MCF 10A (cell line): ENCODE measurements at regions not wholly inside any gene's neighbourhood (a gene's known extent, or its start where the extent isn't known, plus 50 kb on each side); places are given as distances from the start of the nearest gene placed in this dataset.

ENCODE experiments used
- BruUV-seq: library from RNA; stranded (reverse); fragments of 400-500 nt; replicated peaks from 2 replicates; lab custom pipeline; 2021; lab: Mats Ljungman, UMichigan
- CTCF ChIA-PET: fragments of 300-600 bp; sonication (Branson Sonifier 250); formaldehyde crosslinking; extraction: SDS; loops from one replicate; lab custom pipeline; 2021; ENCODE audit warnings: antibody characterized with exemption, inconsistent platforms; lab: Yijun Ruan, JAX
- POLR2A ChIA-PET: fragments of 300-600, 350-650 bp; sonication (Branson Sonifier 250); formaldehyde crosslinking; extraction: SDS; loops from one replicate; lab custom pipeline; 2020; ENCODE audit warnings: antibody characterized with exemption, inconsistent platforms; lab: Yijun Ruan, JAX
- DNase-seq: peaks from one replicate; pipeline ENCODE4 v3.0.0-alpha.2; 2018; ENCODE audit not compliant: unreplicated experiment
- H3K27ac Mint-ChIP-seq: one replicate; pipeline ENCODE4 v1.8.0; 2022; ENCODE audit warnings: mild to moderate bottlenecking, low read depth, mixed read lengths; ENCODE audit not compliant: unreplicated experiment
- H3K27me3 Mint-ChIP-seq: one replicate; pipeline ENCODE4 v1.8.0; 2022; ENCODE audit warnings: mixed read lengths; ENCODE audit not compliant: insufficient read depth, unreplicated experiment
- H3K36me3 Mint-ChIP-seq: one replicate; pipeline ENCODE4 v1.8.0; 2022; ENCODE audit warnings: mild to moderate bottlenecking, moderate library complexity, mixed read lengths; ENCODE audit not compliant: insufficient read depth, unreplicated experiment
- H3K4me1 Mint-ChIP-seq: one replicate; pipeline ENCODE4 v1.8.0; 2022; ENCODE audit warnings: mixed read lengths; ENCODE audit not compliant: insufficient read depth, unreplicated experiment
- H3K4me3 Mint-ChIP-seq: one replicate; pipeline ENCODE4 v1.8.0; 2022; ENCODE audit warnings: mild to moderate bottlenecking, moderate library complexity, mixed read lengths; ENCODE audit not compliant: unreplicated experiment
- H3K9me3 Mint-ChIP-seq: one replicate; pipeline ENCODE4 v1.8.0; 2022; ENCODE audit warnings: mixed read lengths; ENCODE audit not compliant: unreplicated experiment
- CTCF ChIP-seq: fragments of 200-600 bp; IDR thresholded peaks from one replicate; pipeline ENCODE4 v1.8.0; 2022; ENCODE audit warnings: antibody characterized with exemption, mild to moderate bottlenecking; ENCODE audit not compliant: unreplicated experiment
- intact Hi-C: fragments of 100-400 bp; cut with micrococcal nuclease; formaldehyde crosslinking; loops from 2 replicates; pipeline ENCODE4 v1.14.1; 2022

DNA sequence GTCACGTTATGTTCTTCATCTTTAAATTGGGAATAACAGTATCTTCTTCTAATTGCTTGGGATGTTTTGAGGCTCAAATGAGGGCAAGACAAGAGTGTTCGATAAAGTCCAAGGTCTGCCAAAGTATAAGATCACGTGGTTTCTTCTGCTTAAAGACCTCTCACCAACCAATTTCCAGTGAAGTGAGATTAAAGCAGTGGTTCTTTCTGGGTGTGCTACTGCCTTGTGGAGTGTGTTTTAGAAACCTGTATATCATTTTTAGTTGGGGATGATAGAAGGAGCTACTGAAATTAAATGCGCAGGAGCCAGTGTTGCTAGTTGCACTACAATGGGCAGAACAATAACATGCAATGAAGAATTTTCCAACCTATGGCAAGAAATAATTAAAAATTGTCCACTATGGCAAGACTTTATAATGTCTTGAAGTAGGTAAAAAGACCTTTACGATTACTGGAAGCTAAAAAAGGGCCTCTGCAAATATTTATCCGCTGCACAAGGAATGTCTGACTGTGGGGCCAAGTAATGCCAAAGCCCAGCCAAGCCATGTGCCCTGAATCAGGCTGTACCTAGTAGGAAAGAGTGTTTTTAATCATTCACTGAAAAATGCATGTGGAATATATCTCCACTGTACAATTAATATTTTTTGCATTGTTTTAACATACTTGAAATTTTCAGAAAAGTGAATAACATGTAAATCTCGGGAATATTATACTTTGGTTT, 244.5 kb upstream of the REG3G start:
- BruUV-seq = no TSS peak
- ChIA-PET CTCF (interaction anchor here (0.6 kb wide), 1 partner anchor 1932 kb away, joined by 4 read pairs; no protein-coding TSS in a partner anchor), POLR2A (no interaction called here)
- no peak for TF ChIP-seq CTCF
- H3K27ac Mint-ChIP-seq = no peak overlapping the region
- H3K4me1 Mint-ChIP-seq = no peaks in the 10 kb centered on the region
- intact Hi-C loops = no loop called here
- no peaks in the 10 kb centered on the region for H3K36me3 Mint-ChIP-seq
- DNase-seq = no peak
- no peak overlapping the region for H3K4me3 Mint-ChIP-seq
- peaks cover 11% of the 10 kb centered on the region for H3K9me3 Mint-ChIP-seq
- H3K27me3 Mint-ChIP-seq = no peaks in the 10 kb centered on the region

DNA sequence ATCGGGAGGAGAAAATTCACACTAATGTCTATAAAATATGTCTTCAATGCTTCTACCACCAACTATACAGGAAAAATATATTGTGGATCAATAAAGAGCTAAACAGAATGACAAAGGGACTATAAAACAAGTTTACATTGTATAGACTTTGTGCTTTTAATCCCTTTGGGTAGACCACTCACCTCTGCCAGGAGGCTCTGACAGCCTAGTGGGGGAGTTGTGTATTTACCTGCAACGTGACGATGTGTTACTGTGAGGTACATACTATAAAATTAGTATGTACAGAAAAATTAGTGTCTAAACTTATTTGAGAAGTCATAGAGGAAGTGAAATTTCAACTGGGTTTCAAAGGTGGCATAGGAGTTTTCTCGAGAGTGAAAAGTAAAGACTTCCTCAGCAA, 243.3 kb upstream of the REG3G start:
- H3K36me3 Mint-ChIP-seq = no peaks in the 10 kb centered on the region
- no TSS peak for BruUV-seq
- no peak overlapping the region for H3K27ac Mint-ChIP-seq
- DNase-seq = no peak
- ChIA-PET CTCF (no interaction called here), POLR2A (no interaction called here)
- H3K4me3 Mint-ChIP-seq = no peak overlapping the region
- no peak for TF ChIP-seq CTCF
- H3K9me3 Mint-ChIP-seq = peaks cover 11% of the 10 kb centered on the region
- H3K27me3 Mint-ChIP-seq = no peaks in the 10 kb centered on the region
- intact Hi-C loops = no loop called here
- H3K4me1 Mint-ChIP-seq = no peaks in the 10 kb centered on the region

DNA sequence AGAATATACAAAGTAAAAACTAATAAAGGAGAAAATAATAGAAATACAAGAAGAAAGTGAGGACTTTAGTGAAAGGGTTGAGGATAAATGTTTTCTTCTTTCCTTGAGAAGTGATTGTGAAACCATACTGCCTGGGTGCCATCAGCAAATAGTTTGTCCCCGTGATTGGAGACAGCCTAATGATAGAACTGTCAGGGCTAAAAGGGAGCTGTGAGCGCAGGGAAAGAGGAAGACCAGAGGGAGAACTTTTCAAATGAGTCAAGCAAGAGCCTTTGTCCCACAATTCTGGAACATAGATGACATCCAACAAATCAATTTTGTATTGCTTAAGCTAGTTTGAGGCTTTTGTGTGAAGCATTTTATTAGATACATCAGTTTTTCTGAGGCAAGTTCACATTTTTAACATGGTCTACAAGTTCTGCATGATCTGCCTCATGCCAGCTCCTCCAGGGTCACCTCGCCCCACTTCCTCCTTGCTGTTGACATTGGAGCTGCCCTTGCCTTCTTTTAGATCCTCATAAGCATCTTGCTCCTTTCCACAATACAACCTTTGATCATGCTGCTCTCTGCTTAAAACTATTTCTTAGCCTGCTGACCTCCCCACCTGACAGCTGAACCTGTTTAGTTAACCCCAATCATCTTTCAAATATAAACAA, 213.4 kb upstream of the REG3G start:
- no peak for DNase-seq
- CTCF ChIA-PET = interaction anchor here (0.6 kb wide), 1 partner anchor 17 kb away, joined by 4 read pairs; no protein-coding TSS in a partner anchor
- Mint-ChIP-seq H3K27me3 (peaks cover 11% of the 10 kb centered on the region), H3K27ac (no peak overlapping the region), H3K9me3 (no peaks in the 10 kb centered on the region), H3K4me1 (no peaks in the 10 kb centered on the region), H3K4me3 (no peak overlapping the region), H3K36me3 (no peaks in the 10 kb centered on the region)
- POLR2A ChIA-PET = no interaction called here
- intact Hi-C loops = no loop called here
- BruUV-seq = no TSS peak
- no peak for TF ChIP-seq CTCF

GRCh38 chr2:78814331-78814986, 211.0 kb upstream of the REG3G start:
- Mint-ChIP-seq H3K27ac (no peak overlapping the region), H3K27me3 (no peaks in the 10 kb centered on the region), H3K9me3 (no peaks in the 10 kb centered on the region), H3K4me3 (no peak overlapping the region), H3K36me3 (no peaks in the 10 kb centered on the region), H3K4me1 (no peaks in the 10 kb centered on the region)
- DNase-seq = no peak
- no peak for TF ChIP-seq CTCF
- intact Hi-C loops = no loop called here
- CTCF ChIA-PET = no interaction called here
- POLR2A ChIA-PET = no interaction called here
- BruUV-seq = no TSS peak
